Mesodermal cell (in vitro differentiated cells): ENCODE measurements at regions not wholly inside any gene's neighbourhood (a gene's known extent, or its start where the extent isn't known, plus 50 kb on each side); places are given as distances from the start of the nearest gene placed in this dataset.
"Not testable (repeated sequence)": the region's sequence is repeated elsewhere in the genome, so short reads cannot be mapped to it uniquely, and the experiment has no call there.

Experiments used
- H3K27ac ChIP-seq: 2 replicates; pipeline ENCODE4 v1.7.0; 2013; ENCODE audit warnings: mild to moderate bottlenecking, low read depth, low read length, moderate library complexity; ENCODE audit not compliant: severe bottlenecking
- H3K36me3 ChIP-seq: 2 replicates; pipeline ENCODE4 v1.7.1; 2013; ENCODE audit warnings: mild to moderate bottlenecking, low read length, moderate library complexity; ENCODE audit not compliant: control insufficient read depth, insufficient read depth
- H3K4me1 ChIP-seq: one replicate; pipeline ENCODE4 v1.7.1; 2013; ENCODE audit warnings: mild to moderate bottlenecking, low read length; ENCODE audit not compliant: insufficient read depth, control insufficient read depth, poor library complexity, severe bottlenecking
- H3K4me3 ChIP-seq: 2 replicates; pipeline ENCODE4 v1.7.0; 2013; ENCODE audit warnings: low read length, control low read depth, mild to moderate bottlenecking; ENCODE audit not compliant: insufficient read depth, poor library complexity, severe bottlenecking; ENCODE audit errors: extremely low read depth
- H3K9me3 ChIP-seq: 2 replicates; pipeline ENCODE4 v1.7.1; 2013; ENCODE audit warnings: mild to moderate bottlenecking, low read length, moderate library complexity; ENCODE audit not compliant: control insufficient read depth
- WGBS, 2 experiments: methylation state at CpG; one replicate each; pipeline ENCODE4 v1.1.5; 2013; ENCODE audit warnings: missing lambda C conversion rate in 2 of 2; ENCODE audit not compliant: insufficient coverage in 2 of 2; 5-methylcytosine and 5-hydroxymethylcytosine counted together

DNA sequence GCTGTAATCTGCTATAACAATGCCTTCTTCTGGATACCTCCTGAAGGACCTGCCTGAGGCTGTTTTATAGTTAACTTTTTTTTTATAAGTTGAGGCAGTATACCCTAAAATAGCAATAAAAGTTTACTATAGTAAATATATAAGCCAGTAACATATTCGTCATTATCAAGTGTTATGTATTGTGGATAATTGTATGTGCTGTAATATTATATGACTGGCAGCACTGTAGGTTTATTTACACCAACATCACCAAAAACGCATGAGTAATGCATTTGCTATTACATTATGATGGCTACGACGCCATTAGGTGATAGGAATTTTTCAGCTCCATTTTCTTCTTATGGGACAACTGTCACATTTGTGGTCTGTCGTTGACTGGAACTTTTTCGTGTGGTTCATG, 237.2 kb upstream of the PITX2 start:
- no peak overlapping the region for H3K27ac ChIP-seq
- H3K9me3 ChIP-seq = no peaks in the 10 kb centered on the region
- 93% methylated on average over 3 of the region's 6 CpGs; no CpG with 5 or more reads in 1 of the 2 experiments for WGBS, 2 experiments
- H3K4me3 ChIP-seq = no peak overlapping the region
- H3K4me1 ChIP-seq = no peaks in the 10 kb centered on the region
- H3K36me3 ChIP-seq = no peaks in the 10 kb centered on the region

DNA sequence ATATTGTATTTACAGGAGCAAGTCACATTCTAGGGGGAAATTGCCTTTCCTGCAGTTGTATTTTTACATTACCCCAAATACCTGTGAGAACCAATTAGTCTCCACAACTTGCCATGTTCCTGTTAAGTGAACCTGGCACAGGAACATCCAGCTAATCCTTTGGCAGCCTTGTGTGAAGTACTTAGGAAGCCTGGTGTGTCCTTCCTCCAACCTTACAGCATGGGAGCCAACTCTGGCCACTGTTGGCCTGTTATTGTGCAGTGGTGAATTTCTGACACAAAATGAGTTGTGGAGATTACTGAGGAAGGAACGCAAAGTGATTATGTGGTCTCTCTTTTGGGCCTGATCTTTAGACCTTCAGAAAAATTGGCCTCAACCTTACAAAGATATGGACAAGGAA, 238.0 kb upstream of the PITX2 start:
- H3K4me3 ChIP-seq = no peak overlapping the region
- no peaks in the 10 kb centered on the region for H3K9me3 ChIP-seq
- H3K36me3 ChIP-seq = no peaks in the 10 kb centered on the region
- 100% methylated on average over 1 of the region's 1 CpG; no CpG with 5 or more reads in 1 of the 2 experiments for WGBS, 2 experiments
- no peak overlapping the region for H3K27ac ChIP-seq
- no peaks in the 10 kb centered on the region for H3K4me1 ChIP-seq

DNA sequence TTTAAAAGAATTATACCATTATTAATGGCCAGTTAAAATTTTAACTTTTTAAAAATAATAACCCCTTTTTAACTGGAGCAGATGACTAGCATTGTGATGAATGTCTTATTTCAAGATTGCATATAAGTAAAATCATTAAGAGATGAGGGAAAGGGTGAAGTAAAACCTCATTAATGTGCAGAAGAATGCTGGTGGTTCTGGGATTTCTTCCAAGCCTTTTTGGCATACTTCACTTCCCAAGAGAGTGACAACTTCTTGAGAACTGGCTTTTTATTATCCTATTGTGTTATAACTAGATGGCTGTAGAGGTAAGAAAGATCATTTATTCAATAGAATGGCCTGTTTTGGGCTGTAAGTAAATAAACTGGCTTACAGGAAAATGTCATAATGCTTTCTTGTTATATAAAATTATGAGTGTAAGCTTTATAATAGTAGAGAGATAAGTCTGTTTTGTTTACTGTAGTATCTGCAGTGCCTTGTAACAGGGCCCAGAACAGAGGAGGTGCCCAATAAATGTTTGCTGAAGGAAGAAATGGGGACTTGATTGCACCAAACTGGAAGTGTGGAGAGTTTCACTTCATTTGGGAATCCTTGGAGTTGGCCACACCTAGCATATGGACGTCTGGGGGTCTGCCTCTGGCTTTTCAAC, 242.9 kb upstream of the PITX2 start:
- Histone ChIP-seq H3K4me1 (no peaks in the 10 kb centered on the region), H3K27ac (no peak overlapping the region), H3K36me3 (no peaks in the 10 kb centered on the region), H3K4me3 (no peak overlapping the region), H3K9me3 (no peaks in the 10 kb centered on the region)
- 71 to 80% methylated on average over 1 of the region's 1 CpG for WGBS, 2 experiments

DNA sequence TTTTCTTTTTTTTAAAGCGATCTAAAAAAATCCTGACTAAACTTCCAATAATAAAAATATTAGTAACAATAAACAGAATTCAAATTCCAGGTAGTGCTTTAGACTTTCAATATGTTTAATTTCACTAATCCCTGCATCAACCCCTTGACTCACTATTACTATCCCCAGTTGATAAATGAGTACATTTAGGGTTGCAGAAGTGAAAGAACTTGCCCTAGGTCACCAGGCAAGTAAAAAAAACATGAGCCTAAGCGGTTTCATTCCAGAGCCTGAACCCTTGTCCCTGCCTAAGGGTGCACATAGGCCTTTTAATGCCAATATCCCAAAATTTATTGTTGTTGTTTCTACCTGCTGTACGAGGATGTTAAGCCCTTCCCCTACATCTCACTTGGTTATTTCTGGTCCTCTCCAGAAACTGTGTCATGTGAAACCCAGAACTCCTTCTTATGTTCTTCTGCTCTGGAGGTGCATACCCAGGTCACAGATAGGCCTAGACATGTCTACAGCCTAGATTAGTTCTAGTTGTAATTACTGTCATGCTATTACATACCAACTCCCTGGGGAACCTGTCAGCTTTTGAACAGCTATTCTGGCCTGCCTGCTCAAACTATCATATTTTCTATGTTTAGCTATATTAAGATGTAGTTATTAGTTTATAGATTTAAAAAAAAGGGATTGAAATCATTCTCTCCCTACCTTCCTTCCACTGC, 244.5 kb upstream of the PITX2 start:
- no peak overlapping the region for H3K4me3 ChIP-seq
- no peak overlapping the region for H3K27ac ChIP-seq
- 88 to 96% methylated on average over 2 of the region's 3 CpGs for WGBS, 2 experiments
- no peaks in the 10 kb centered on the region for H3K4me1 ChIP-seq
- H3K9me3 ChIP-seq = no peaks in the 10 kb centered on the region
- no peaks in the 10 kb centered on the region for H3K36me3 ChIP-seq

DNA sequence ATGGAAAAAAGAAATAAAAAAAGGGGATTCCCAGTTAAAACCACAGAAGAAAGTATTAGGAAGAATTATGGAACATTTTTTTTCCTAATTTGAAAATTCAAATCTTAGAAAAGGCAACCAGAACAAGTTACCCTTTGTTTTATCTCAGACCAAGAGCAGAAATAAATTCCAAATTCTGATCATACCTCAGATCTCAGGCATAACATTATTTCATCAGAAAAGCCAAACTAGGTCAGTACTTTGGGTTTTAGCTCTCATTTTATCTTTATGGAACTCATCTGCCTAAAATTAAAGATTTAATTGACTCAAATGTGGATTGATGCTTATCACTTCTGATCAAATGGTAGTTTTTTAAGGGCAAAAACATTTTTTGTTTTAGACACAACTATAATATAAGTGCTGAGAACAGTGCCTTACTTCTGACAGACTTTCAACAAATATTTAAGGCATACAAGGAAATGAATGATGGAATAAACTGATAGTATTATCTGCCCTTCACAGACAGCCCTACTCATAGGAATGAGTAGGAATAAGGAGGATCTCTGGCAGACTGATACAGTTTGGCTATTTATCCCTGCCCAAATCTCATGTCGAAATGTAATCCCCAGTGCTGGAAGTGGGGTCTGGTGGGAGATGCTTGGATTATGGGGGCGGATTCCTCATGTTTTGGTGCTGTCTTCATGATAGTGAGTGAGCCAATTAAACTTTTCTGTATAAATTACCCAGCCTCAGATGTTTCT, 245.3 kb upstream of the PITX2 start:
- H3K4me1 ChIP-seq = no peaks in the 10 kb centered on the region
- no peak overlapping the region for H3K27ac ChIP-seq
- 100% methylated on average over 1 of the region's 2 CpGs; no CpG with 5 or more reads in 1 of the 2 experiments for WGBS, 2 experiments
- no peak overlapping the region for H3K4me3 ChIP-seq
- no peaks in the 10 kb centered on the region for H3K36me3 ChIP-seq
- H3K9me3 ChIP-seq = no peaks in the 10 kb centered on the region

DNA sequence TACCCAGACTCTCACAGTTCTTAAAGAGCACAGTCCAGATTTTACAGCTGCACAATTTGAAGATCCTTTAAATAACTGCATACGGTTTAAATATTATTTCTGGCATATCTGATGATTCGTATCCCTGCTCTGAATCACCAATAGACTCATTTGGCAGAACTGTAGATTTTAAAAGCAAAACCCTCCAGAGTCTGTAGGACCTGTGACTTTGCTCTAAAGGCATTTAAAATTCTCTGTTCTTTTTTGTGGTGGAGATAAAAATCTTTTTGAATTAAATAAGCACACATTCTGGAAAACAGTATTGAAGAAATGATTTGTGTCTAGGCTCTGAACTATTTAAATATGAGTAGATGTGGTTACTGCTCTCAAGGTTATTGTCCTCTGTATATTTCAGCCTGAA, 246.2 kb upstream of the PITX2 start:
- Histone ChIP-seq H3K4me3 (no peak overlapping the region), H3K36me3 (no peaks in the 10 kb centered on the region), H3K4me1 (no peaks in the 10 kb centered on the region), H3K27ac (no peak overlapping the region), H3K9me3 (no peaks in the 10 kb centered on the region)
- 71% methylated on average over 2 of the region's 2 CpGs; no CpG with 5 or more reads in 1 of the 2 experiments for WGBS, 2 experiments

DNA sequence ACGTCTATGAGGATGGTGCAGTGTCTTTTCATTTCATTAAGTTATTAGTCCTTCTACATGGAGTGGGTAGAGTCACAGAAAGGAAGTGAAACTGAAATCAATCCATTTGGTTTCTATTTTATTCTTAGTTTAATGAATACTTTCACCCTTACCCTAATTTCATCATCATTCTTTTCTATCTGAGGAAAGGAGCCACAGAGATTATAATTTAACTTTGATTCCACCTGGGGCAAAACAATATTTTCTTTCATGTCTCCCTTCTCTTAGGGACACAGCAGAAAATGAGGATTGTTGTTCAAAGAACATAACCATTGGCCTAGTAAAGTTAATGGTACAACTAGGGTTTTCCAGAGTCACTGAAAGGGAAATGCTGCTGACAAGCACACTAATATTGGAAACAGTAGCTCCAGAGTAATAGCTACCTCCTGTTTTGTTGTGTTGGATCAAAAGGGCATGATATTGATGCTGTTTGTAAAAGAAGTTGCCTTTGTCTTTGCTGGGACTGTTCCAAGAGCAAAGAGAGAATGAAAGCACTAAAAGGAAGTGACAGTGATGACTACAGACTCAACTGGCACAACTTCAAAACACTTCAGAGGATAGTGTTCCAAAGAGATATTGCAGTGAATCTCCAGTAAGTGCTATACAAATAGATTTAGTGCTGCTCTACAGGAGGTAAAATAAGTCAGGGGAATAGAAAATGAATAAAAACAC, 247.1 kb upstream of the PITX2 start:
- WGBS, 2 experiments = no CpG with 5 or more reads among the region's 1 CpG
- Histone ChIP-seq H3K9me3 (no peaks in the 10 kb centered on the region), H3K36me3 (no peaks in the 10 kb centered on the region), H3K27ac (no peak overlapping the region), H3K4me3 (no peak overlapping the region), H3K4me1 (no peaks in the 10 kb centered on the region)

DNA sequence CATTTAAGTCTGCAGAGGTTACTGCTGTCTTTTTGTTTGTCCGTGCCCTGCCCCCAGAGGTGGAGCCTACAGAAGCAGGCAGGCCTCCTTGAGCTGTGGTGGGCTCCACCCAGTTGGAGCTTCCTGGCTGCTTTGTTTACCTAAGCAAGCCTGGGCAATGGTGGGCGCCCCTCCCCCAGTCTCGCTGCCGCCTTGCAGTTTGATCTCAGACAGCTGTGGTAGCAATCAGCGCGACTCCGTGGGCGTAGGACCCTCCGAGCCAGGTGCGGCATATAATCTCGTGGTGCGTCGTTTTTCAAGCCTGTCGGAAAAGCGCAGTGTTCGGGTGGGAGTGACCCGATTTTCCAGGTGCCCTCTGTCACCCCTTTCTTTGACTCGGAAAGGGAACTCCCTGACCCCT, 253.3 kb upstream of the PITX2 start:
- H3K27ac ChIP-seq, H3K36me3 ChIP-seq, H3K4me3 ChIP-seq, H3K9me3 ChIP-seq, H3K4me1 ChIP-seq: not testable (repeated sequence)
- WGBS, 2 experiments = 77 to 96% methylated on average over 12 to 17 of the region's 18 CpGs

DNA sequence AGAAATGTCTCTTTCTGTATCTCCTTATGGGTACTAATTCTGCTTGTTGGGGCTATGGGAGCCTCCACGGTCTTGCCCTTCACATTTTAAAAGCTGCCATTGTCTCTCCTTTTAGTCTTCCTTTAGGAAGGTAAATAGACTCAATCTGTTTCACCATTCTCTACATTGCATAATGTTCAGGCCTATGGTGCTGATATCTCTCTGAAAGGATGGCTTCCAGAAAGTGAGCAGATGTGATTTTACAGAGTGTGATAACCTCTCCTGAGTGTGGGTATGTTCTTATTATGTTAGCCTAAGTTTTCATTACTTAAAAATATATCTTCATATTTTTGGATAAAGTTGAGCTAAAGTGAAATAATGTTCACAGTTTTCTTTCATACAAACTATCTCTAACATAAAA, 254.0 kb upstream of the PITX2 start:
- Histone ChIP-seq H3K36me3 (no peaks in the 10 kb centered on the region), H3K4me1 (no peaks in the 10 kb centered on the region), H3K9me3 (no peaks in the 10 kb centered on the region), H3K27ac (no peak overlapping the region), H3K4me3 (no peak overlapping the region)
- no CpG with 5 or more reads among the region's 1 CpG for WGBS, 2 experiments

DNA sequence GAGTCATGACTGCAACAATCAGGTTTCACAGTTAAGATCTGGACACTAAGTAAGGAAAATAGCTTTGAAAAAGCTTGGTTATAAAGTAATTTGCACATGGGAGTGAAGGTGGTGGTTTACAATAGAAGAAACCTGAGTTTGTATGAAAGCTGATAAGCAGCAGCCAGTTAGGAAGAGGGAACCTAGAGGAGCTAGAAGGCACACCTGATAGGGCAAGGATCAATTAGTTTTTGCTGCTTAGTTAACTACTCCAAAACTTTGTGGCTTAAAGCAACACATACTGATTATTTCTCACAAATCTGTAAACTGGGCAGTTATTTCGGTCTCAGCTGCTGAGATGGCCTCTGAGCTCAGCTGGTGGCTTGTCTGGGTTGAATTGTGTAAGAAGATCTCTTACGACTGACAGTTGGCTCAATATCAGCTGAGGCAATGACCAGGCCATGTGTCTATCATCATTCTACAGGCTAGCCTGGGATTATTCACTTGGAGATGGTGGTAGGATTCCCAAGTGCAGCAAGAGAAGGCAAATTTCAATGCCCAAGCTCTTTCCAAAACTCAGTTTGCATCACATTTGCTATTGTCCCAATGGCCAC, 255.0 kb upstream of the PITX2 start:
- H3K27ac ChIP-seq = no peak overlapping the region
- no peaks in the 10 kb centered on the region for H3K36me3 ChIP-seq
- H3K4me1 ChIP-seq = no peaks in the 10 kb centered on the region
- 100% methylated on average over 1 to 2 of the region's 2 CpGs for WGBS, 2 experiments
- H3K9me3 ChIP-seq = no peaks in the 10 kb centered on the region
- no peak overlapping the region for H3K4me3 ChIP-seq
